Prostate gland (tissue), 2 donors: ENCODE measurements at regions not wholly inside any gene's neighbourhood (a gene's known extent, or its start where the extent isn't known, plus 50 kb on each side); places are given as distances from the start of the nearest gene placed in this dataset.

Experiments used
- CTCF ChIP-seq, 4 experiments: fragments of 200-600 bp in 2 of 4; fragments of 450-650 bp in 2 of 4; sonication (generic) in 2 of 4; IDR thresholded peaks; 1 replicate in 3 of 4; 2 replicates in 1 of 4; pipeline ENCODE4 v1.5.1; 2016 to 2019; ENCODE audit warnings: antibody characterized with exemption in 4 of 4, mild to moderate bottlenecking in 2 of 4, moderate library complexity in 2 of 4
- POLR2A ChIP-seq: fragments of 450-650 bp; IDR thresholded peaks from one replicate; pipeline ENCODE4 v1.6.1; 2016; ENCODE audit warnings: antibody characterized with exemption, mild to moderate bottlenecking
- POLR2AphosphoS5 ChIP-seq: sonication (generic); formaldehyde crosslinking; IDR thresholded peaks from one replicate; pipeline ENCODE4 v1.6.1; 2017; ENCODE audit warnings: antibody characterized with exemption

- TF ChIP-seq CTCF (IDR thresholded peaks at IDR 0.05) = no peak
- no peak for TF ChIP-seq POLR2A
- TF ChIP-seq POLR2AphosphoS5 = no peak
Observed at GRCh38 chr4:18881556-18881955, 860.0 kb upstream of the LCORL start.
